H1 (cell line): ENCODE measurements at regions not wholly inside any gene's neighbourhood (a gene's known extent, or its start where the extent isn't known, plus 50 kb on each side); places are given as distances from the start of the nearest gene placed in this dataset.

Source experiments
- CTCF ChIA-PET: fragments of 300-600 bp; sonication (Branson Sonifier 250); formaldehyde crosslinking; loops from one replicate; lab custom pipeline; 2021; ENCODE audit not compliant: partially characterized antibody; lab: Charles Lee
- POLR2A ChIA-PET: fragments of 300-600 bp; sonication (Branson Sonifier 250); formaldehyde crosslinking; loops from one replicate; lab custom pipeline; 2021; ENCODE audit warnings: inconsistent platforms; ENCODE audit not compliant: partially characterized antibody; lab: Charles Lee
- DNase-seq, 2 experiments: peaks; one replicate each; pipeline versions ENCODE4 v3.0.0 to v3.0.0-alpha.2; 2010 to 2022; ENCODE audit warnings: low spot score in 2 of 2, low read depth in 1 of 2, mixed read lengths in 1 of 2
- FAIRE-seq: peaks from 2 replicates; lab custom pipeline; 2011; peaks lifted over from hg19 to GRCh38; lab: Jason Lieb, UNC
- H2AFZ ChIP-seq: 2 replicates; pipeline ENCODE4 v1.8.1; 2012; ENCODE audit warnings: low read length, inconsistent platforms
- H2AK5ac ChIP-seq: 2 replicates; pipeline ENCODE4 v1.6.1; 2013; ENCODE audit warnings: low read depth, low read length
- H2BK120ac ChIP-seq: replicated peaks from 2 replicates; pipeline ENCODE3; 2013; ENCODE audit warnings: low read depth, low read length, inconsistent platforms
- H2BK12ac ChIP-seq: 2 replicates; pipeline ENCODE4 v1.6.1; 2013; ENCODE audit warnings: low read depth, low read length
- H2BK15ac ChIP-seq: 2 replicates; pipeline ENCODE4 v1.6.1; 2013; ENCODE audit warnings: low read length
- H2BK20ac ChIP-seq: 2 replicates; pipeline ENCODE4 v1.6.1; 2013; ENCODE audit warnings: low read length
- H2BK5ac ChIP-seq: 2 replicates; pipeline ENCODE4 v1.6.1; 2013; ENCODE audit warnings: low read depth, low read length
- H3K14ac ChIP-seq: 2 replicates; pipeline ENCODE4 v1.6.1; 2013; ENCODE audit warnings: inconsistent platforms; ENCODE audit not compliant: insufficient read length
- H3K18ac ChIP-seq: 2 replicates; pipeline ENCODE4 v1.6.1; 2013; ENCODE audit warnings: low read length; ENCODE audit errors: extremely low read depth
- H3K23ac ChIP-seq: 2 replicates; pipeline ENCODE4 v1.6.1; 2013; ENCODE audit warnings: inconsistent platforms; ENCODE audit not compliant: insufficient read length
- H3K23me2 ChIP-seq: 2 replicates; pipeline ENCODE4 v1.6.1; 2013; ENCODE audit warnings: low read depth, low read length
- H3K27ac ChIP-seq: 2 replicates; pipeline ENCODE4 v1.6.1; 2011; ENCODE audit warnings: low read depth, low read length, inconsistent platforms
- H3K27me3 ChIP-seq, 4 experiments: replicated peaks in 1 of 4; 1 replicate in 1 of 4; 2 replicates in 3 of 4; pipeline versions ENCODE4 v1.6.1 to v1.8.1; 2011 to 2013; ENCODE audit warnings: low read length in 3 of 4, mild to moderate bottlenecking in 3 of 4, inconsistent platforms in 2 of 4, mixed read lengths in 2 of 4, moderate library complexity in 1 of 4; ENCODE audit not compliant: control insufficient read depth in 3 of 4, insufficient read depth in 3 of 4; ENCODE audit errors: extremely low read depth in 1 of 4
- H3K36me3 ChIP-seq, 4 experiments: 2 replicates each; pipeline versions ENCODE4 v1.6.1 to v1.8.1; 2011 to 2013; ENCODE audit warnings: mild to moderate bottlenecking in 4 of 4, low read length in 3 of 4, moderate library complexity in 2 of 4, control low read depth in 1 of 4, inconsistent platforms in 1 of 4; ENCODE audit not compliant: insufficient read depth in 4 of 4, control insufficient read depth in 2 of 4
- H3K4ac ChIP-seq: replicated peaks from 2 replicates; pipeline ENCODE3; 2013; ENCODE audit warnings: low read length, low read depth, mixed read lengths, inconsistent platforms; ENCODE audit not compliant: insufficient read length
- H3K4me1 ChIP-seq, 4 experiments: replicated peaks in 1 of 4; 1 replicate in 1 of 4; 2 replicates in 3 of 4; pipeline versions ENCODE4 v1.6.1 to v1.8.1; 2011 to 2013; ENCODE audit warnings: low read length in 3 of 4, inconsistent platforms in 2 of 4, mixed read lengths in 1 of 4; ENCODE audit not compliant: insufficient read depth in 4 of 4, control insufficient read depth in 3 of 4
- H3K4me2 ChIP-seq, 2 experiments: 2 replicates each; pipeline versions ENCODE4 v1.6.1 to v1.8.1; 2011 to 2013; ENCODE audit warnings: low read depth in 2 of 2, low read length in 2 of 2, control low read depth in 1 of 2, inconsistent platforms in 1 of 2, mild to moderate bottlenecking in 1 of 2; ENCODE audit not compliant: insufficient read depth in 1 of 2
- H3K4me3 ChIP-seq, 4 experiments: fragments of 200-600, 300-600 bp in 1 of 4; sonication (generic), shearing (Covaris generic), sonication (Bioruptor Twin) in 1 of 4; 2 replicates each; pipeline versions ENCODE4 v1.5.1 to v1.8.1; 2011 to 2016; ENCODE audit warnings: low read length in 4 of 4, low read depth in 3 of 4, control low read depth in 2 of 4, inconsistent platforms in 2 of 4, mild to moderate bottlenecking in 2 of 4, mixed read lengths in 1 of 4, moderate library complexity in 1 of 4; ENCODE audit not compliant: insufficient read depth in 2 of 4; ENCODE audit errors: extremely low read depth in 1 of 4
- H3K56ac ChIP-seq: replicated peaks from 2 replicates; pipeline ENCODE3; 2013; ENCODE audit warnings: low read depth, mild to moderate bottlenecking, mixed read lengths, low read length, inconsistent platforms; ENCODE audit not compliant: insufficient read length
- H3K79me1 ChIP-seq: 2 replicates; pipeline ENCODE4 v1.6.1; 2013; ENCODE audit warnings: low read depth, low read length, control low read depth
- H3K79me2 ChIP-seq, 2 experiments: 2 replicates each; pipeline versions ENCODE4 v1.6.1 to v1.8.1; 2012 to 2013; ENCODE audit warnings: low read length in 2 of 2, mild to moderate bottlenecking in 2 of 2, inconsistent platforms in 1 of 2; ENCODE audit not compliant: insufficient read depth in 2 of 2, control insufficient read depth in 1 of 2
- H3K9ac ChIP-seq, 4 experiments: replicated peaks in 1 of 4; 1 replicate in 1 of 4; 2 replicates in 3 of 4; pipeline versions ENCODE4 v1.6.1 to v1.8.1; 2011 to 2013; ENCODE audit warnings: low read depth in 3 of 4, low read length in 3 of 4, control low read depth in 2 of 4, mild to moderate bottlenecking in 2 of 4, moderate library complexity in 2 of 4, inconsistent platforms in 1 of 4; ENCODE audit errors: extremely low read depth in 1 of 4
- H3K9me3 ChIP-seq, 2 experiments: 2 replicates each; pipeline versions ENCODE4 v1.6.1 to v1.8.1; 2012 to 2013; ENCODE audit warnings: mild to moderate bottlenecking in 2 of 2, moderate library complexity in 2 of 2, control low read depth in 1 of 2, inconsistent platforms in 1 of 2, low read depth in 1 of 2, low read length in 1 of 2, mixed read lengths in 1 of 2; ENCODE audit not compliant: insufficient read depth in 2 of 2
- H4K20me1 ChIP-seq, 2 experiments: replicated peaks in 1 of 2; 2 replicates each; pipeline versions ENCODE3 to v1.8.1; 2011 to 2013; ENCODE audit warnings: inconsistent platforms in 2 of 2, low read length in 2 of 2, mild to moderate bottlenecking in 1 of 2; ENCODE audit not compliant: insufficient read depth in 2 of 2, control insufficient read depth in 1 of 2
- H4K5ac ChIP-seq: 2 replicates; pipeline ENCODE4 v1.6.1; 2013; ENCODE audit warnings: low read length, low read depth, mixed read lengths, inconsistent platforms; ENCODE audit not compliant: insufficient read length
- H4K8ac ChIP-seq: 2 replicates; pipeline ENCODE4 v1.8.0; 2013; ENCODE audit warnings: mild to moderate bottlenecking, moderate library complexity, low read length, inconsistent platforms; ENCODE audit not compliant: insufficient read depth; ENCODE audit errors: extremely low read depth
- H4K91ac ChIP-seq: replicated peaks from 2 replicates; pipeline ENCODE3; 2013; ENCODE audit warnings: low read length, mixed read lengths, inconsistent platforms; ENCODE audit not compliant: insufficient read length
- ASH2L ChIP-seq: fragments of 200-600, 300-600 bp; sonication (generic); IDR thresholded peaks from one replicate; pipeline ENCODE4 v1.7.1; 2017; ENCODE audit warnings: low read length
- CEBPB ChIP-seq: IDR thresholded peaks from 2 replicates; pipeline ENCODE4 v1.6.1; 2012; ENCODE audit warnings: low read depth, low read length
- CHD1 ChIP-seq: IDR thresholded peaks from 2 replicates; pipeline ENCODE4 v1.6.1; 2012; ENCODE audit warnings: low read depth, low read length, improper control_type of control experiment
- CREB1 ChIP-seq: IDR thresholded peaks from 2 replicates; pipeline ENCODE4 v1.6.1; 2012; ENCODE audit warnings: inconsistent platforms
- CTBP2 ChIP-seq: IDR thresholded peaks from 2 replicates; pipeline ENCODE4 v1.7.0; 2011; ENCODE audit warnings: borderline replicate concordance, mild to moderate bottlenecking, moderate library complexity, mixed read lengths, low read length; ENCODE audit not compliant: insufficient read depth, insufficient read length
- GABPA ChIP-seq: IDR thresholded peaks from 2 replicates; pipeline ENCODE4 v1.6.1; 2011; ENCODE audit warnings: mild to moderate bottlenecking, low read length, moderate library complexity, borderline replicate concordance; ENCODE audit not compliant: insufficient read depth
- NANOG ChIP-seq: IDR thresholded peaks from 2 replicates; pipeline ENCODE4 v1.6.1; 2011; ENCODE audit warnings: low read length, low read depth, mild to moderate bottlenecking, inconsistent platforms; ENCODE audit not compliant: insufficient read depth, poor library complexity, severe bottlenecking
- POLR2AphosphoS5 ChIP-seq: IDR thresholded peaks from 2 replicates; pipeline ENCODE4 v1.6.1; 2011; ENCODE audit warnings: low read depth, low read length
- TAF1 ChIP-seq: IDR thresholded peaks from 2 replicates; pipeline ENCODE4 v1.6.1; 2011; ENCODE audit warnings: mild to moderate bottlenecking, low read depth, low read length
- TBP ChIP-seq: IDR thresholded peaks from 2 replicates; pipeline ENCODE4 v1.6.1; 2011; ENCODE audit warnings: low read depth, low read length, improper control_type of control experiment
- TCF12 ChIP-seq: IDR thresholded peaks from 2 replicates; pipeline ENCODE4 v1.6.1; 2011; ENCODE audit warnings: low read depth, mild to moderate bottlenecking, low read length
- WGBS, 2 experiments: shearing (Covaris generic) in 1 of 2; methylation state at CpG; one replicate each; pipeline versions ENCODE4 v1.1.6 to v1.1.7; 2013 to 2015; ENCODE audit warnings: low lambda C conversion rate in 2 of 2, mixed read lengths in 2 of 2, inconsistent platforms in 1 of 2, low coverage in 1 of 2, missing lambda C conversion rate in 1 of 2; ENCODE audit not compliant: insufficient replicate concordance in 2 of 2, insufficient coverage in 1 of 2, insufficient read length in 1 of 2; ENCODE audit errors: extremely low coverage in 1 of 2, missing lambda C conversion rate in 1 of 2; 5-methylcytosine and 5-hydroxymethylcytosine counted together
- TF ChIP-seq, protein P1 (sequence below): IDR thresholded peaks from 2 replicates; pipeline ENCODE4 v1.6.1; 2011; ENCODE audit warnings: low read depth, mild to moderate bottlenecking, low read length; ENCODE audit not compliant: insufficient read depth
- TF ChIP-seq, protein P2 (sequence below): IDR thresholded peaks from 2 replicates; pipeline ENCODE4 v1.6.1; 2012; ENCODE audit warnings: inconsistent platforms
- TF ChIP-seq, protein P3 (sequence below): IDR thresholded peaks from 2 replicates; pipeline ENCODE4 v1.6.1; 2012; ENCODE audit warnings: inconsistent platforms

DNA sequence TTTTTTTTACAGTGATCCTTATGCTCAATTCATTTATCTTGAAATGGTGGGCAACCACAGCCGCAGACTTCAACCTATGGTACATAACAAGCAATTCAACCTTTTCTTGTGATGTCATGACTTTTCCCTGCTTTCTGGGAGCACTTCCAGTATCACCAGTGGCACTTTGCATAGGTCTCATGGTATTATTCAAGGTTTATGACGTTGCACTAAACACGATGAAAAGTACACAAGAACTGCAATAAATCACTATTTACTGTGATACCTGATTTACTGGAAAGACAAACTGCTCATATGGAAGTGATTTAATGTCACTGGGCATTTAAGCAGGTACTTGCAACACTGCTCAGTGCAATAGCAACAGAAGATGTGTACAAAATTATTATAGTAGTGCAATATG is 251.7 kb upstream of the CXCL12 start:
- no peak overlapping the region for H4K8ac ChIP-seq
- H2BK120ac ChIP-seq: no peak overlapping the region
- no peak overlapping the region for H3K56ac ChIP-seq
- no peak overlapping the region; the same call in 1 of the 2 replicates for H2AFZ ChIP-seq
- no peak overlapping the region for H3K4me3 ChIP-seq
- no peak overlapping the region for H3K27ac ChIP-seq
- peaks cover 0 to 1% (median 0%) of the 10 kb centered on the region in 4 experiments; a peak in 1 of 7 replicates for H3K27me3 ChIP-seq
- H4K5ac ChIP-seq: no peak overlapping the region
- H3K79me2 ChIP-seq: no peaks in the 10 kb centered on the region
- H3K36me3 ChIP-seq: no peaks in the 10 kb centered on the region
- CTCF ChIA-PET: no interaction called here
- no peak overlapping the region for H2BK12ac ChIP-seq
- H3K23ac ChIP-seq: no peak overlapping the region
- H4K91ac ChIP-seq: no peak overlapping the region
- no peak overlapping the region for H2BK15ac ChIP-seq
- no peak overlapping the region for H3K14ac ChIP-seq
- H2AK5ac ChIP-seq: no peak overlapping the region
- no peak for FAIRE-seq
- no peak overlapping the region for H2BK20ac ChIP-seq
- H3K4me2 ChIP-seq: no peak overlapping the region
- 89% methylated on average over 3 of the region's 3 CpGs; no CpG with 5 or more reads in 1 of the 2 experiments for WGBS, 2 experiments
- POLR2A ChIA-PET: no interaction called here
- no peaks in the 10 kb centered on the region for H4K20me1 ChIP-seq
- no peaks in the 10 kb centered on the region for H3K79me1 ChIP-seq
- H3K4me1 ChIP-seq: no peaks in the 10 kb centered on the region
- no peak overlapping the region for H3K18ac ChIP-seq
- H3K9ac ChIP-seq: no peak overlapping the region
- H2BK5ac ChIP-seq: no peak overlapping the region
- H3K9me3 ChIP-seq: peaks cover 0 to 3% of the 10 kb centered on the region in 2 experiments; a peak in 1 of 4 replicates
- H3K23me2 ChIP-seq: no peaks in the 10 kb centered on the region
- no peak overlapping the region for H3K4ac ChIP-seq
- DNase-seq: no peak
- TF ChIP-seq CEBPB (no peak), ASH2L (no peak), NANOG (no peak), CHD1 (no peak), GABPA (no peak), TAF1 (no peak), CTBP2 (no peak), TCF12 (no peak), TBP (no peak), CREB1 (no peak), POLR2AphosphoS5 (no peak)
- TF ChIP-seq, protein P1, sequence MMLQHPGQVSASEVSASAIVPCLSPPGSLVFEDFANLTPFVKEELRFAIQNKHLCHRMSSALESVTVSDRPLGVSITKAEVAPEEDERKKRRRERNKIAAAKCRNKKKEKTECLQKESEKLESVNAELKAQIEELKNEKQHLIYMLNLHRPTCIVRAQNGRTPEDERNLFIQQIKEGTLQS: no peak
- TF ChIP-seq, protein P2, sequence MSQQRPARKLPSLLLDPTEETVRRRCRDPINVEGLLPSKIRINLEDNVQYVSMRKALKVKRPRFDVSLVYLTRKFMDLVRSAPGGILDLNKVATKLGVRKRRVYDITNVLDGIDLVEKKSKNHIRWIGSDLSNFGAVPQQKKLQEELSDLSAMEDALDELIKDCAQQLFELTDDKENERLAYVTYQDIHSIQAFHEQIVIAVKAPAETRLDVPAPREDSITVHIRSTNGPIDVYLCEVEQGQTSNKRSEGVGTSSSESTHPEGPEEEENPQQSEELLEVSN: no peak
- TF ChIP-seq, protein P3, sequence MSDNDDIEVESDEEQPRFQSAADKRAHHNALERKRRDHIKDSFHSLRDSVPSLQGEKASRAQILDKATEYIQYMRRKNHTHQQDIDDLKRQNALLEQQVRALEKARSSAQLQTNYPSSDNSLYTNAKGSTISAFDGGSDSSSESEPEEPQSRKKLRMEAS: no peak
